HG03442 (cell line): ENCODE measurements at regions not wholly inside any gene's neighbourhood (a gene's known extent, or its start where the extent isn't known, plus 50 kb on each side); places are given as distances from the start of the nearest gene placed in this dataset.
"Not testable (repeated sequence)": the region's sequence is repeated elsewhere in the genome, so short reads cannot be mapped to it uniquely, and the experiment has no call there.

Experiments used
- ATAC-seq: cut with Tn5 transposase; IDR thresholded peaks from one replicate; pipeline ENCODE4 v1.9.1; 2021; ENCODE audit warnings: mild to moderate bottlenecking, moderate library complexity; ENCODE audit not compliant: unreplicated experiment

DNA sequence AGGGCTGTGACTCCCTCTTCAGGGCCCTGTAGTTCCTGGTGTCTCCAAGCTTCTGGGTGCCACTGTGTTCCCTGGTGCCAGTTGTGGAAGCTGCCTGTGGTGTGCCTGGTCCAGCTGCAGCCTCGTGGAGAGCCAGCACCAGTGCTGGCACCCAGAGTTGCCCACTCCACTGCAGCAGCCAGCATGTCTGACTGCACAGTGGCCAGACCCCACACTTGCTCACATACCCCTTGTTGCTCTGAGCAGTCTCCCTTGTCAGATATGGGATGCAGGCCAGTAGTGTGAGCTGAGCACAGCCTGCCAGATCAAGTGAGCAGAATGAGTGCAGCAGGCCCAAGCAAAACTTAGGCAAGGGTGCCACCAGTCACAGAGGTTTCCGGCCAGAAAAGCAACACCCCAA, 108.6 kb downstream of the ZMAT1 start:
- ATAC-seq, result no peak

DNA sequence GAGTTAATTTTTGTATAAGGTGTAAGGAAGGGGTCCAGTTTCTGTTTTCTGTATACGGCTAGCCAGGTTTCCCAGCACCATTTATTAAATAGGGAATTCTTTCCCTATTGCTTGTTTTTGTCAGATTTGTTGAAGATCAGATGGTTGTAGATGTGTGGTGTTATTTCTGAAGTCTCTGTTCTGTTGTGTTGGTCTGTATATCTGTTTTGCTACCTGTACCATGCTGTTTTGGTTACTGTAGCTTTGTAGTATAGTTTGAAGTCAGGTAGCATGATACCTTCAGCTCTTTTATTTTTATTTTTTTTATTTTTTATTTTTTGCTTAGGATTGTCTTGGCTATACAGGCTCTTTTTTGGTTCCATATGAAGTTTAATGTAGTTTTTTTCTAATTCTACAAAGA, 114.1 kb downstream of the ZMAT1 start:
- ATAC-seq, result not testable (repeated sequence)

DNA sequence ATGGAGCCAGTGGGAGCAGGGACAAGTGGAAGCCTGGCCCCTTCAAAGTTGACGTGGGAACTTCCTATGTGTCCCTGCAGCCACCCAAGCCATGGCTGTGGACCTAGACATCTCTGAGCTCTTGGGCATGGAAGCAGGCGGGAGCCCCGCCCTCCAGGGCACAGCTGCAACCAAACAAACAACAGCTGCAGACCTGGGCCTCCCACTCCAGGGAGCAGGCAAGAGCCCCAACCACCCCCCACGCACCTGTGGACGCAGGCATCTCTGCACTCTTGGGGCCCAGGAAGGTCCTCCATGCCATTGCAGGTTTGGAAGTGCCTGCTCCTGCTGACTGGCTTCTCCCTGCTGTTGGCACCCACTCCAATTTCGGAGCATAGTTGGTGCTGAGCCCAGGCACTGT, 118.6 kb downstream of the ZMAT1 start:
- ATAC-seq, result no peak

DNA sequence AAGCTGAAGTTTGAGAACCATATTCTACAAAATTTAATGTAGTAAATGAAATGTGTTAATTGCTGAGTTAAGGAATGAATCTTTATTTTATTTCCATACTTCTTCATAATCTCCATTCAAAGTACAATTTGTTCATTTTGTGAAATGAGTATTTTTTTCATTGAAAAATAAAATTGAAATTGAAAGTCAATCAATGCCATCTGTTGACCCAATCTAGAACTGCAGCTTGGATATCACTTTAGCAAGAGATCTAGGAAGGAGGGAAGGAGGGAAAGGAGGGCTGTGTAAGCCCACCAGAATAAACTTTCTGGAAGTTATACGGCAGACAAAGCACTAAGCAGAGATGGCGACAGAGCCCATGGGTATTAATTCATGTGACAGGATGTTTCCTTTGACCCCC, 128.4 kb downstream of the ZMAT1 start:
- ATAC-seq, result no peak

DNA sequence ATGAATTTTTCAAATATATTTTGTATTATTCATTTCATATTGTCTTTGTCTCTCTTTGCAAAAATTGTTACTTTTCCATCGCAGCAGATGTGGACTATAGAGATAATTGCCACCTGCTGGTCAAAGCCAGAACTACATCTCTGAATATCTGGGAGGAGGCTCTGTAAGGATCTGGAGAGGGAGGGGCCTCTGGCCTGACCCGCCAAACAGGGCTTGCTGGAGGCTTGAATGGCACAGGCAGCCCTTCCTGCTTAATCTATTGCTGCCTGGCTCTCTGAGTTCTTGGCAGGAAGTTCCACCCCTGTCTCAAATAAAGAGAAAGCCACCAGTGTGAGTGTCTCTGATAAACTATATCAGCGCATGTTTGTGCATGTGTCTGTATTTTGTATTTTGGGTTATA, 132.4 kb downstream of the ZMAT1 start:
- ATAC-seq, result peak; percentile 100

DNA sequence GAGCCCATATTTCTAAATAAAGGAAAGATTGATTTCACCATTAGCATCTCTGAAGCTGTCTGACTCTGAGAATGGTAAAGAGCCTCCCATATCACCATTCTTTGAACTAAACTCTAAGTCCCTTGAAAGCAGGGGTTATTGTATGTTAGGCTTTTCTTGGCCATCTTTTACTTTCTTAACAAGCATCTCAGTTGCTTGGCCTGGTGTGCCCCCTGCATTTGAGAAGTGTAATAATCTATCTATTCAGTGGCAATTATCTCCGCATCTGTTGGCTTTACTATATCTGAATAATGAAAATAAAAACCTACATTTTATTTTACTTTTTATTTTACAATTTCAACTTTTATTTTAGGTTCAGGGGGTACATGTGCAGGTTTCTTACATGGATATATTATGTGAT, 128.3 kb upstream of the ARMCX2 start:
- ATAC-seq, result no peak

DNA sequence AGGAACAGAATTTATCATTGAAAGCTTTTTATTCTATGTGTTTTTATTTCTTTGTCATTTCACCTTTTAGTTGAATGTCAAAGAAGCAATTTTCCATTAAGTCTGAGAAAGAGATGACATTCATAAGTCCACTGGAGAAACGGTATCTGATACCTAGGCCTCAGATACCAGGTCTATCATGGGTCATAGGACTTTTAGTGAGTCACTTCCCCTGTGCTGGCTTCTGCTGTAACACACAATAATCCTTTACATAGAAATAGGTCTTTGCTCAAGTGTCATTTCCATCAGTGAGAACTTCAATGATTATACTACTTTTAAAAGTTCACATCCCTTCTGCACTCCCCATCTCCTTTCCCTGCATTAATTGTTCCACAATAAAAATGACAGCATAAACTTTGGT, 125.5 kb upstream of the ARMCX2 start:
- ATAC-seq, result no peak

DNA sequence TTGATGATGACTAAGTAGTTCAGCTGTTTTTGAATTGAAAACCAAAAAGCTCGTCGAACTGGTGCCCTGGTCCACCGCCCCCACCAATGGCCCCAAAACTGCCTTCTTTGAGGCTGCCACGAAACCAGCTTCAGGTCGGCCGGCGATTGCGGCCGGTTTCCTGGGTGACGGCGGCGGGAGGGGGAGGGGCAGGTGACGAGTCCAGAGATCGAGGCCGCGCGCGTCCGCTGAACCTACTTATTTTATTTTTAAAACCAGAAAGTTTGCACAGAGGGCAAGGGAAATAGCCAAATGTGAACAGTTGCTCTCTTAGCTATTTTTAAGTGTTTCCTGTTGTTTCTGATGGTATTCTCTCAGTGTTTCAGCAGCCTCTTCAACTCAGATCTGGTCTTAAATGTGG, 120.8 kb upstream of the ARMCX2 start:
- not testable (repeated sequence) for ATAC-seq

DNA sequence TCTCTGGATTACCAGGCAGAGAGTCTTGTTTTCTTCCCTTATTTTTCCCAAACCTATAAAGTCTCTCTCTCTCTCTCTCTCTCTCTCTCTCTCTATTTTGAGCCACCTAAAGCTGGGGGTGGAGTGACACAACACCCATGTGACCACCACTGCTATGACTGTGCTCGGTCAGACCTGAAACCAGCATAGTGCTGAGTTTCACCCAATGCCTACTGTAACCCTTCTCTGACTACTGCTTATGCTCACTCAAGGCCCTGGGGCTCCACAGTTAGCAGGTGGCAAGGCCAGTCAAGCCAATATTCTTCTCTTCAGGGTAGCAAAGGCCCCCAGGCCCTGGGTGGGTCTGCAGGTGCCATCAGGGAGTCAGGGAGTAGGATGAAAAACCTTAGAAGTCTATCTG, 114.7 kb upstream of the ARMCX2 start:
- peak; percentile 100 for ATAC-seq

DNA sequence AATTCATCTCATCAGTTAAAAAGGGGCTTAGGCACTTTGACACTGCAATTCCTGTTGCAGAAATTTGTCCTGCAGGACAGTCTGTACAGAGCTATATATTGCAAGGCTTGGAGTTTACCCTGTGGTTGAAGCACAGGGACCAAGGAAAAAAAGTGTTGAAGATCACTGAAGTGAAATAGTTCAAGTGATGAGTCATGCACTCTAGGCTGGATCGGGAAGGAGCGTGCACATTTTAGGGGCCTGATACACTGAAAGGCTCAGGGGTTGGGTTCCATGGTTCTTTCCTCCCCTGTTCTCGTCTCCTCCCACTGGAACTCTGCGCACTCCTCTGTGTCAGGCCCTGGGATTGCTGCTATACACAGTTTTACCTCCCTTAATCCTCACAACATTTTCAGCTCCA, 104.9 kb upstream of the ARMCX2 start:
- ATAC-seq, result no peak

DNA sequence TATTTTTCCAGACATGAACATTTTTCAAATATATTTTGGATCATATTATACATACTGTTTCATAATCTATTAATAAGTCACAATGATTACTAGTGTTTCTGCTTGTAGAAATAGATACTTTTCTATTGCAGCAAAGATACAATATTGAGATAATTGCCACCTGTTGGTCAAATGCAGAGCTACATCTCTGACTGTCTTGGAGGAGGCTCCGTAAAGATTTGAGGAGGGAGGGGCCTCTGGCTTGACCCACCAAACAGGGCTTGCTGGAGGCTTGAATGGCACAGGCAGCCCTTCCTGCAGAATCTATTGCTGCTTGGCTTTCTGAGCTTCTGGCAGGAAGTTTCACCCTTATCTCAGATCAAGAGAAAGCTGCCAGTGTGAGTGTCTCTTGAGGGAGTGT, 99.3 kb upstream of the ARMCX2 start:
- ATAC-seq, result peak; percentile 89

DNA sequence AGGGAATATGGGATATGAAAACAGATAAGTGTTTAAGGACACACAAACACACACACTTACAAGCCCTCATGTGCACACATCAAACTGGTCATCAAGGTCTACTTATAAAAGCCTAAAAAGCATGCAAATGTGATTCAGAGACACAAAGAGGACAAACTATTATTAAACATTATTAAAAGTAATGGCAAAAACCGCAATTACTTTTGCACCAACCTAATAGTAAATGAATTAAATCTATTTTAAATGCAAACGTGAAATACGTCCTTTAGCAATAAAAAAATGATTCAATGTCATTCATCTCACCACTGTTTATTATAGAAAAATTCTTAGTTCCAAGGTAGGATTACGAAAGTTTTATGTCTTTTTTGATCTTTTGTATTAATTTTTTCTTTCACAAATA, 91.1 kb upstream of the ARMCX2 start:
- ATAC-seq, result no peak

DNA sequence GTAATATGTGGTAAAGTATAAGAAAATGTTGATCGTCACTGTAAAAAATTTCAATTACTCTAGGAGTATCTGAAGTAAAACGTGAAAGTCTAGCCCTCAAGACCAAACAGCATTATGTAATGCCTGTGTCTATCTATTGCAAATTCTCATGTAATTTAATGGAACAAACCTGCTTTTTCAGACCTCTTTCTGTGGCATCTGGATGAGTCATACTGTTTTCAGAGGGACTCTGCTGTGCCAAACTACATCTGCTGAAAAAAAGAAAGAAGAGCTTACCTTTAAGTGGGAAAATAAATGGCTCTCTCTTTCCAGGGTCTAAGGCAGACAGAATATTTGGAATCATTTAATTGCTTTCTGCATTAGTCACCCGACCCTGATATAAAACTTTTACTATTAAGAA, 89.8 kb upstream of the ARMCX2 start:
- no peak for ATAC-seq

DNA sequence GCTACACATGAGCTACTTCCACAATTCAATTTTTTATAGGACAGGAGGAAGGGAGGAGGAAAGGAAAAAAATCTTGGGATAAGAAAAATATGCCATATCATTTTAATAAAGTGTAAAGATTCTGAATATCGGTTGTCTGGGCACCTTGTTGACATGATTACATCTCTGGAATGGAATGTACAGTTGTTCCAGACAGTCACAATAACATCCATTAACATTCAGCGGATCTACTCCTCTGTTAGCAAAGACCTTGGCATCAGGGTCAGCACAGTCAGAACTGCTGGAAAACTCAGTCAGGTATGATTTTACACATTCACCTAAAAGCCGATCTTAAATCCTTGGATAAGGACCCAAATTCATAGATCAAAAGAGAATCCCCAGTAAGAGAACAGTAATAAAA, 85.4 kb upstream of the ARMCX2 start:
- no peak for ATAC-seq

DNA sequence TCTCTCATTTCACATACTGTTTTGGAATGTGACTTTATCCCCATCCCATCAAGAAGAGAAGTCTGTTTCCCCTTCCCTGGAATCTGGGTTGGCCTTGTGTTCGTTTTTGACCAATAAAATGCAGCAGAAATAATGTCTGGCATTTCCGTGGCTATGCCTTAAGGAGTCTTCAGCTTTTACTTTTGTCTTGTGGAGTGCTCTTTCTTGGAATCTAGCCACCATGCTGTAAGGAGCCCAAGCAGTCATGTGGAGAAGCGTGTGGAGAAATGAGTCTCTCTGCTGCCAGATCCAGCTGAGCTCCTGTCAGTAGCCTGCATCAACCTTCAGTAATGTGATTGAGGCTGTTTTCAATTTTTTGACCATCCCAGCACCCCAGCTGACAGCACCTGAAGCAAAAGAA, 84.4 kb upstream of the ARMCX2 start:
- no peak for ATAC-seq

DNA sequence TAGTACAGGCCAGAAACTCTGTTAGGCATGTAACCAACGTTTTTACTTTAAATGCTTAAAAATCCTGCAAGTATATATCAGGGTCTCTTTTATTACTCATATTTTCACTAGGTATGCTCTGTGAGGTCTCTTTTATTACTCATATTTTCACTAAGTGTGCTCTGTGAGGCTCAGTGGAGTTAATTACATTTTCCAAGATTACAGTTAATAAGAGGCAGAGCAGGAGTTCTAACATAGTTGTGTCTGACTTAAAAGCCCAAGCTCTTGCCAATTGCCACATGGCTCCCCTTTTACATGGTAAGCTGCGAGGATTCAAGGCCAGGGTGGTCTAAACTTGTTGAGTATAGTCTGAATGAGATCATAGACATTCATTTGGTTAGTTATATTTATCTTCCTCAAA, 81.0 kb upstream of the ARMCX2 start:
- no peak for ATAC-seq

DNA sequence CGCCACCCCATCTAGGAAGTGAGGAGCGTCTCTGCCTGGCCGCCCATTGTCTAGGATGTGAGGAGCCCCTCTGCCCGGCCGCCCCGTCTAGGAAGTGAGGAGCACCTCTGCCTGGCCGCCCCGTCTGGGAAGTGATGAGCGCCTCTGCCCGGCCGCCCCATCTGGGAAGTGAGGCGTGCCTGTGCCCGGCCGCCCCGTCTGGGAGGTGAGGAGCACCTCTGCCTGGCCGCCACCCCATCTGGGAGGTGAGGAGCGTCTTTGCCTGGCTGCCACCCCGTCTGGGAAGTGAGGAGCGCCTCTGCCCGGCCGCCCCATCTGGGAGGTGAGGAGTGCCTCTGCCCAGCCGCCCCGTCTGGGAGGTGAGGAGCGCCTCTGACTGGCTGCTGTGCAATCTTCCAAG, 79.2 kb upstream of the ARMCX2 start:
- not testable (repeated sequence) for ATAC-seq

DNA sequence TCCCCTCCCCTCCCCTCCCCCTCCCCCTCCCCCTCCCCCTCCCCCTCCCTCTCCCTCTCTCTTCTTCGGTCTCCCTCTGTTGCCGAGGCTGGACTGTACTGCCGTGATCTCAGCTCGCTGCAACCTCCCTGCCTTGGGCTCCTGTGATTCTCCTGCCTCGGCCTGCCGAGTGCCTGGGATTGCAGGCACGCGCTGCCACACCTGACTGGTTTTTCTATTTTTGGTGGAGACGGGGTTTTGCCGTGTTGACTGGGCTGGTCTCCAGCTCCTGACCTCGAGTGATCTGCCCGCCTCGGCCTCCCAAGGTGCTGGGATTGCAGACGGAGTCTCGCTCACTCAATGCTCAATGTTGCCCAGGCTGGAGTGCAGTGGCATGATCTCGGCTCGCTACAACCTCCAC, 78.8 kb upstream of the ARMCX2 start:
- ATAC-seq, result not testable (repeated sequence)

DNA sequence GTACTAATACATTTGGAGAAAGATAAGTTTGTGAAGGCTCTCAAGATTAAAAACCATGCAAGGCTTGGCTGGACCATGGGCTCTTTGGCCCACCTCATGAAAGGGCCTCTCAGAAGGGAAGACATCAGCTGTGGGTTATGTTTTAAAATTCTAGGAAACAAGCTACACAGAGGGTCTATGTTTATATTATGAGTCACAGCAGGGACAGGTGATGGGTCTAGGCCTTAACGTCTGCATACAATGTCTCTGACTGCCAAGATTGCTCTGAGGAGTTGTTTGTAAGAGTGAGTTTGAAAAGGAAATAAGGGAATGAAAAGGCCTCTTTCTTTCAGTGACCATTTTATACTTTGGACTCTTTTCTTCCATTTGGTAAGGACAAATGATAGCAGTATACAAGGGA, 77.0 kb upstream of the ARMCX2 start:
- ATAC-seq, result no peak

DNA sequence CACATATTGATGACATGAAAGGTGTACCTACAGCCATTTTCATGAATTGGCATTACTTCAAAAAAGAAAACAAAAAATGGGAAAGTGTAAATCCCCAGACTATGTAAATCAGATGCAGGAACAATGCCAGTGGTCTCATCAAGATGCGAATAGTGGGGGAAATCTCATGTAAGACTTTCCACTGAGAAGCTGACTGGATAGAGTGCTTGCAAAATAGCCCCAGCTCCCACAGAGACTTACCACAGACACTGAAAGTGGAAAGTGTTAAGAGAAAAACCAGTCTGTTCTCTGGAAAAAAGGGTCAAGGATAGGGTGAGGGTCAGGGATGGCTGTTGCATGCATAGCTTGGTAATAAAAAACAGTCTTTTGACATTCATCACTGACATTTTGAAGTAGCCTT, 73.2 kb upstream of the ARMCX2 start:
- no peak for ATAC-seq

DNA sequence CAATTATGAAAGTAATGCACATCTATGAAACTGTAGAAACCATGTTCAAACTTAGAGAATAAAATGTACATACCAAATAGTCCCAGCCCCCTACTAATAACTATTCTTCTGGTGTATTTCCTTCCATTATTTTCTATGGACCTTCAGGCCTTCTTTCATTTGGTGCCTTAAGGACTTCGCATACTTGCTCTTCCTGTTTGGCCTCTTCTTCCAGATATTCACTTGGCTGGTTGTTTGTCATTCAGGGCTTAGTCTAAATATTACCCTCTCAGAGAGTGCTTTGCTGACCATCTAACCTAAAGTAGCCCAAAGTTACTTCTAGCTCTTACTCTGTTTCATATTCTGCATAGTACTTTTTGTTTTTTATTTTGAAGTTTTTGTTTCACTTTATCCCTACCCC, 70.3 kb upstream of the ARMCX2 start:
- ATAC-seq, result no peak
